Endothelial cell of umbilical vein (primary cell): ENCODE measurements at regions not wholly inside any gene's neighbourhood (a gene's known extent, or its start where the extent isn't known, plus 50 kb on each side); places are given as distances from the start of the nearest gene placed in this dataset.

Experiments
- BruUV-seq: library from RNA; stranded (reverse); fragments of 400-500 nt; replicated peaks from 2 replicates; lab custom pipeline; 2021; lab: Mats Ljungman, UMichigan
- CTCF ChIA-PET: fragments of 300-600, 350-600 bp; sonication (Branson Sonifier 250); formaldehyde crosslinking; loops from one replicate; lab custom pipeline; 2021; ENCODE audit warnings: antibody characterized with exemption, inconsistent platforms; lab: Charles Lee
- POLR2A ChIA-PET: fragments of 300-600, 350-600 bp; sonication (Branson Sonifier 250); formaldehyde crosslinking; loops from one replicate; lab custom pipeline; 2021; ENCODE audit warnings: antibody characterized with exemption, inconsistent platforms; lab: Charles Lee
- DNase-seq: peaks from one replicate; pipeline ENCODE4 v3.0.0-alpha.2; 2011; ENCODE audit warnings: low read depth, low spot score
- FAIRE-seq: peaks from 2 replicates; lab custom pipeline; 2011; peaks lifted over from hg19 to GRCh38; lab: Jason Lieb, UNC
- H2AFZ ChIP-seq: 2 replicates; pipeline ENCODE4 v1.6.0; 2012; ENCODE audit warnings: low read depth, low read length, control low read depth, inconsistent platforms
- H3K27ac ChIP-seq: 2 replicates; pipeline ENCODE4 v1.5.1; 2011; ENCODE audit warnings: low read depth, mild to moderate bottlenecking, control low read depth, low read length, moderate library complexity; ENCODE audit not compliant: insufficient read depth
- H3K27me3 ChIP-seq, 2 experiments: 2 replicates each; pipeline versions ENCODE4 v1.6.0 to v1.6.1; 2011; ENCODE audit warnings: low read length in 2 of 2, mixed read lengths in 1 of 2; ENCODE audit not compliant: control insufficient read depth in 2 of 2, insufficient read depth in 2 of 2
- H3K36me3 ChIP-seq, 2 experiments: 2 replicates in 1 of 2; 3 replicates in 1 of 2; pipeline ENCODE4 v1.5.1; 2011; ENCODE audit warnings: low read length in 2 of 2, mild to moderate bottlenecking in 1 of 2, moderate library complexity in 1 of 2; ENCODE audit not compliant: control insufficient read depth in 2 of 2, insufficient read depth in 2 of 2; ENCODE audit errors: extremely low read depth in 1 of 2
- H3K4me1 ChIP-seq: 3 replicates; pipeline ENCODE4 v1.5.1; 2011; ENCODE audit warnings: mild to moderate bottlenecking, low read length; ENCODE audit not compliant: control insufficient read depth, insufficient read depth; ENCODE audit errors: extremely low read depth
- H3K4me2 ChIP-seq: 2 replicates; pipeline ENCODE4 v1.6.1; 2011; ENCODE audit warnings: low read length, control low read depth, mixed read lengths; ENCODE audit not compliant: insufficient read depth
- H3K4me3 ChIP-seq, 3 experiments: fragments of 200-600 bp in 1 of 3; sonication (generic), shearing (Covaris generic) in 1 of 3; replicated peaks in 1 of 3; 2 replicates each; pipeline ENCODE4 v1.5.1; 2011 to 2016; ENCODE audit warnings: control low read depth in 3 of 3, low read length in 3 of 3, mild to moderate bottlenecking in 2 of 3, inconsistent platforms in 1 of 3, low read depth in 1 of 3, moderate library complexity in 1 of 3; ENCODE audit not compliant: insufficient read depth in 1 of 3
- H3K79me2 ChIP-seq: 2 replicates; pipeline ENCODE4 v1.6.0; 2012; ENCODE audit warnings: low read length, inconsistent platforms; ENCODE audit not compliant: control insufficient read depth, insufficient read depth
- H3K9ac ChIP-seq: replicated peaks from 2 replicates; pipeline ENCODE3; 2011; ENCODE audit warnings: low read length, control low read depth; ENCODE audit not compliant: insufficient read depth; ENCODE audit errors: extremely low read depth
- H3K9me1 ChIP-seq: replicated peaks from 3 replicates; pipeline ENCODE4 v1.6.0; 2011; ENCODE audit warnings: mild to moderate bottlenecking, low read length; ENCODE audit not compliant: control insufficient read depth, insufficient read depth; ENCODE audit errors: extremely low read depth
- H3K9me3 ChIP-seq: replicated peaks from 2 replicates; pipeline ENCODE4 v1.5.1; 2012; ENCODE audit warnings: low read length, inconsistent platforms; ENCODE audit not compliant: control insufficient read depth, insufficient read depth
- H4K20me1 ChIP-seq: replicated peaks from 2 replicates; pipeline ENCODE3; 2011; ENCODE audit warnings: mild to moderate bottlenecking, low read length; ENCODE audit not compliant: control insufficient read depth, insufficient read depth; ENCODE audit errors: extremely low read depth
- EZH2 ChIP-seq: IDR thresholded peaks from 2 replicates; pipeline ENCODE4 v1.6.1; 2012; ENCODE audit warnings: borderline replicate concordance, low read depth, mild to moderate bottlenecking, moderate library complexity, low read length, inconsistent platforms; ENCODE audit not compliant: severe bottlenecking
- FOS ChIP-seq: IDR thresholded peaks from 2 replicates; pipeline ENCODE4 v1.6.1; 2011; ENCODE audit warnings: mild to moderate bottlenecking, low read length, moderate library complexity, borderline replicate concordance; ENCODE audit not compliant: insufficient read depth
- GATA2 ChIP-seq: IDR thresholded peaks from 2 replicates; pipeline ENCODE4 v1.7.0; 2011; ENCODE audit warnings: low read depth, mild to moderate bottlenecking, moderate library complexity, mixed read lengths, low read length; ENCODE audit not compliant: insufficient read length, insufficient read depth
- JUN ChIP-seq: IDR thresholded peaks from 2 replicates; pipeline ENCODE4 v1.6.1; 2011; ENCODE audit warnings: borderline replicate concordance, low read depth; ENCODE audit not compliant: insufficient read length, insufficient read depth
- MYC ChIP-seq: IDR thresholded peaks from one replicate; pipeline ENCODE4 v1.6.1; 2011; ENCODE audit warnings: mild to moderate bottlenecking, low read depth, low read length
- POLR2A ChIP-seq: IDR thresholded peaks from 2 replicates; pipeline ENCODE4 v1.6.1; 2012; ENCODE audit warnings: low read depth, mild to moderate bottlenecking, control low read depth, low read length
- POLR2AphosphoS5 ChIP-seq: IDR thresholded peaks from 2 replicates; pipeline ENCODE4 v1.6.1; 2012; ENCODE audit warnings: low read depth, mild to moderate bottlenecking, control low read depth, low read length, moderate library complexity; ENCODE audit not compliant: insufficient read depth
- dilution Hi-C: fragments of 300-500 bp; cut with MboI; formaldehyde crosslinking; loops from one replicate; pipeline ENCODE4 v1.15.0; 2019; ENCODE audit warnings: low sequenced_read_pairs; ENCODE audit not compliant: extremely low pct_ligation_motif_present
- intact Hi-C: fragments of 100-400 bp; cut with micrococcal nuclease; formaldehyde crosslinking; loops from one replicate; pipeline ENCODE4 v1.10.0; 2022
- TF ChIP-seq, protein P1 (sequence below), 2 donors: IDR thresholded peaks; 1 replicate in 1 of 2; 2 replicates in 1 of 2; pipeline ENCODE4 v1.5.1; 2011; ENCODE audit warnings: low read length in 2 of 2, mild to moderate bottlenecking in 2 of 2, moderate library complexity in 2 of 2, control low read depth in 1 of 2, inconsistent platforms in 1 of 2, low read depth in 1 of 2; ENCODE audit not compliant: insufficient read depth in 1 of 2; ENCODE audit errors: extremely low read depth in 1 of 2
- TF ChIP-seq, protein P2 (sequence below): IDR thresholded peaks from 2 replicates; pipeline ENCODE4 v1.6.1; 2011; ENCODE audit not compliant: insufficient read depth, insufficient read length

DNA sequence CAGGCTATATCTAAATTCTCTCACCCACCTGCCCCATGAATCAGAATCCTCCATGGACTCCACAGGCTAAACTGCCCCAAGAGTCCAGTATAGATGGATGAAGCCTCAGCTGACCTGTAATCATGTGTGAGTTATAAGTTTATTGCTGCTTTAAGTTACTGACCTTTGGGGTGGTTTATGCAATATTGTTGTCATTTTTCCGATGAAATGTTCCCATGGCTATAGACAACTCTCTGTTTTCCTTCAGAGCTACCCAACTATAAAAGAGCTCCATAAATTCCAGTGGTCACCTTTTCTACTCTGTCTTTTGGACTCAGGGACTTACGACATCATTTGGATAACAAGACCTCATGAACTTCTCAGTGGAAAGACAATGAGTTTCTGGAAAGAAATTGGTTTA lies 212.1 kb downstream of the BMP2 start:
- no peaks in the 10 kb centered on the region for H3K9me3 ChIP-seq
- intact Hi-C loops (no loop called here), dilution Hi-C loops (no loop called here)
- H4K20me1 ChIP-seq, result no peaks in the 10 kb centered on the region
- CTCF ChIA-PET, result no interaction called here
- H3K9me1 ChIP-seq, result no peaks in the 10 kb centered on the region
- TF ChIP-seq POLR2A (no peak), MYC (no peak), GATA2 (no peak), EZH2 (no peak), FOS (no peak), JUN (no peak), POLR2AphosphoS5 (no peak)
- TF ChIP-seq, protein P1, sequence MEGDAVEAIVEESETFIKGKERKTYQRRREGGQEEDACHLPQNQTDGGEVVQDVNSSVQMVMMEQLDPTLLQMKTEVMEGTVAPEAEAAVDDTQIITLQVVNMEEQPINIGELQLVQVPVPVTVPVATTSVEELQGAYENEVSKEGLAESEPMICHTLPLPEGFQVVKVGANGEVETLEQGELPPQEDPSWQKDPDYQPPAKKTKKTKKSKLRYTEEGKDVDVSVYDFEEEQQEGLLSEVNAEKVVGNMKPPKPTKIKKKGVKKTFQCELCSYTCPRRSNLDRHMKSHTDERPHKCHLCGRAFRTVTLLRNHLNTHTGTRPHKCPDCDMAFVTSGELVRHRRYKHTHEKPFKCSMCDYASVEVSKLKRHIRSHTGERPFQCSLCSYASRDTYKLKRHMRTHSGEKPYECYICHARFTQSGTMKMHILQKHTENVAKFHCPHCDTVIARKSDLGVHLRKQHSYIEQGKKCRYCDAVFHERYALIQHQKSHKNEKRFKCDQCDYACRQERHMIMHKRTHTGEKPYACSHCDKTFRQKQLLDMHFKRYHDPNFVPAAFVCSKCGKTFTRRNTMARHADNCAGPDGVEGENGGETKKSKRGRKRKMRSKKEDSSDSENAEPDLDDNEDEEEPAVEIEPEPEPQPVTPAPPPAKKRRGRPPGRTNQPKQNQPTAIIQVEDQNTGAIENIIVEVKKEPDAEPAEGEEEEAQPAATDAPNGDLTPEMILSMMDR (IDR thresholded peaks at IDR 0.05; ENCODE audit: extremely low read depth in 1 of 2, insufficient read depth in 1 of 2, low read depth in 1 of 2, low read length in 2 of 2), result no peak
- TF ChIP-seq, protein P2, sequence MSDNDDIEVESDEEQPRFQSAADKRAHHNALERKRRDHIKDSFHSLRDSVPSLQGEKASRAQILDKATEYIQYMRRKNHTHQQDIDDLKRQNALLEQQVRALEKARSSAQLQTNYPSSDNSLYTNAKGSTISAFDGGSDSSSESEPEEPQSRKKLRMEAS, result no peak
- BruUV-seq, result no TSS peak
- DNase-seq, result no peak
- H3K4me3 ChIP-seq, result no peak overlapping the region
- POLR2A ChIA-PET, result no interaction called here
- H3K9ac ChIP-seq, result no peak overlapping the region
- no peak overlapping the region for H3K27ac ChIP-seq
- no peaks in the 10 kb centered on the region for H3K27me3 ChIP-seq
- H3K4me1 ChIP-seq, result no peaks in the 10 kb centered on the region
- H2AFZ ChIP-seq, result no peak overlapping the region
- no peaks in the 10 kb centered on the region for H3K36me3 ChIP-seq
- FAIRE-seq, result no peak
- no peaks in the 10 kb centered on the region for H3K79me2 ChIP-seq
- H3K4me2 ChIP-seq, result no peak overlapping the region
